ENCODE measurements at regions not wholly inside any gene's neighbourhood (a gene's known extent, or its start where the extent isn't known, plus 50 kb on each side); places are given as distances from the start of the nearest gene placed in this dataset.

- DNase-seq (ENCODE audit: low spot score): no peak
- no peak for TF ChIP-seq CTCF (IDR thresholded peaks at IDR 0.05; ENCODE audit: borderline replicate concordance, control extremely low read depth, extremely low read depth, insufficient read depth, missing control alignments)
- in situ Hi-C loops (cut with MboI; ENCODE audit: low sequenced_read_pairs, unreplicated experiment): no loop called here
Observed at GRCh38 chr5:12072441-12072840, 168.2 kb upstream of the CTNND2 start.

GRCh38 chr5:12071455-12071854 lies 167.2 kb upstream of the CTNND2 start:
- TF ChIP-seq CTCF (IDR thresholded peaks at IDR 0.05; ENCODE audit: borderline replicate concordance, control extremely low read depth, extremely low read depth, insufficient read depth, missing control alignments): no peak
- in situ Hi-C loops (cut with MboI; ENCODE audit: low sequenced_read_pairs, unreplicated experiment): no loop called here
- no peak for DNase-seq (ENCODE audit: low spot score)

- peak; percentile 13 for DNase-seq (ENCODE audit: low spot score)
- in situ Hi-C loops (cut with MboI; ENCODE audit: low sequenced_read_pairs, unreplicated experiment): no loop called here
- TF ChIP-seq CTCF (IDR thresholded peaks at IDR 0.05; ENCODE audit: borderline replicate concordance, control extremely low read depth, extremely low read depth, insufficient read depth, missing control alignments): peak; percentile 50
Observed at GRCh38 chr5:12023614-12024241, 119.5 kb upstream of the CTNND2 start.

- in situ Hi-C loops (cut with MboI; ENCODE audit: low sequenced_read_pairs, unreplicated experiment): no loop called here
Observed at GRCh38 chr5:12022444-12022843, 118.2 kb upstream of the CTNND2 start.

GRCh38 chr5:12019306-12019705 lies 115.1 kb upstream of the CTNND2 start:
- in situ Hi-C loops (cut with MboI; ENCODE audit: low sequenced_read_pairs, unreplicated experiment): no loop called here
- TF ChIP-seq CTCF (IDR thresholded peaks at IDR 0.05; ENCODE audit: borderline replicate concordance, control extremely low read depth, extremely low read depth, insufficient read depth, missing control alignments): no peak
- DNase-seq (ENCODE audit: low spot score): no peak

More at GRCh38 chr5:12022444-12022843, 118.2 kb upstream of the CTNND2 start:
- no peak for TF ChIP-seq CTCF (IDR thresholded peaks at IDR 0.05; ENCODE audit: borderline replicate concordance, control extremely low read depth, extremely low read depth, insufficient read depth, missing control alignments)
- no peak for DNase-seq (ENCODE audit: low spot score)

- no peak for TF ChIP-seq CTCF (IDR thresholded peaks at IDR 0.05; ENCODE audit: borderline replicate concordance, control extremely low read depth, extremely low read depth, insufficient read depth, missing control alignments)
- no peak for DNase-seq (ENCODE audit: low spot score)
- in situ Hi-C loops (cut with MboI; ENCODE audit: low sequenced_read_pairs, unreplicated experiment): no loop called here
Observed at GRCh38 chr5:12017007-12017406, 112.8 kb upstream of the CTNND2 start.

All from GM13976 (cell line).